ENCODE measurements at regions not wholly inside any gene's neighbourhood (a gene's known extent, or its start where the extent isn't known, plus 50 kb on each side); places are given as distances from the start of the nearest gene placed in this dataset.

- no peaks in the 10 kb centered on the region for H3K27me3 ChIP-seq
- no peaks in the 10 kb centered on the region for H3K9me3 ChIP-seq
- no peak overlapping the region for H3K27ac ChIP-seq
- H3K36me3 ChIP-seq: no peaks in the 10 kb centered on the region
- TF ChIP-seq POLR2A (IDR thresholded peaks at IDR 0.05) (no peak), CTCF (IDR thresholded peaks at IDR 0.05) (no peak), POLR2AphosphoS5 (IDR thresholded peaks at IDR 0.05; ENCODE audit: insufficient read depth in 1 of 2, low read depth in 1 of 2) (no peak)
- no peak overlapping the region for H3K4me3 ChIP-seq
- DNase-seq (ENCODE audit: extremely low spot score in 2 of 2): no peak
- no peaks in the 10 kb centered on the region for H3K4me1 ChIP-seq
- intact Hi-C loops (cut with DNase I): no loop called here
Observed at GRCh38 chr10:58942724-58943123, 233.7 kb upstream of the PHYHIPL start.

- no peak overlapping the region for H3K27ac ChIP-seq
- no peaks in the 10 kb centered on the region for H3K36me3 ChIP-seq
- TF ChIP-seq CTCF (IDR thresholded peaks at IDR 0.05): no peak
- no peak for TF ChIP-seq POLR2A (IDR thresholded peaks at IDR 0.05)
- no peak for TF ChIP-seq POLR2AphosphoS5 (IDR thresholded peaks at IDR 0.05; ENCODE audit: insufficient read depth in 1 of 2, low read depth in 1 of 2)
Observed at GRCh38 chr10:58943256-58943890, 233.1 kb upstream of the PHYHIPL start.

GRCh38 chr10:58943960-58944359, 232.5 kb upstream of the PHYHIPL start:
- H3K36me3 ChIP-seq: no peaks in the 10 kb centered on the region
- DNase-seq (ENCODE audit: extremely low spot score in 2 of 2): no peak
- no peaks in the 10 kb centered on the region for H3K9me3 ChIP-seq
- no peak overlapping the region for H3K4me3 ChIP-seq
- TF ChIP-seq POLR2AphosphoS5 (IDR thresholded peaks at IDR 0.05; ENCODE audit: insufficient read depth in 1 of 2, low read depth in 1 of 2) (no peak), POLR2A (IDR thresholded peaks at IDR 0.05) (no peak), CTCF (IDR thresholded peaks at IDR 0.05) (no peak)
- no peaks in the 10 kb centered on the region for H3K4me1 ChIP-seq
- H3K27ac ChIP-seq: no peak overlapping the region
- intact Hi-C loops (cut with DNase I): no loop called here
- no peaks in the 10 kb centered on the region for H3K27me3 ChIP-seq

More at GRCh38 chr10:58943256-58943890, 233.1 kb upstream of the PHYHIPL start:
- Histone ChIP-seq H3K9me3 (no peaks in the 10 kb centered on the region), H3K4me3 (no peak overlapping the region), H3K4me1 (no peaks in the 10 kb centered on the region), H3K27me3 (no peaks in the 10 kb centered on the region)
- intact Hi-C loops (cut with DNase I): no loop called here
- no peak for DNase-seq (ENCODE audit: extremely low spot score in 2 of 2)

- H3K4me3 ChIP-seq: no peak overlapping the region
- no peak for DNase-seq (ENCODE audit: extremely low spot score in 2 of 2)
- TF ChIP-seq CTCF (IDR thresholded peaks at IDR 0.05) (no peak), POLR2AphosphoS5 (IDR thresholded peaks at IDR 0.05; ENCODE audit: insufficient read depth in 1 of 2, low read depth in 1 of 2) (no peak)
- H3K27me3 ChIP-seq: no peaks in the 10 kb centered on the region
- H3K9me3 ChIP-seq: no peaks in the 10 kb centered on the region
- intact Hi-C loops (cut with DNase I): no loop called here
- H3K27ac ChIP-seq: no peak overlapping the region
- no peaks in the 10 kb centered on the region for H3K36me3 ChIP-seq
- no peaks in the 10 kb centered on the region for H3K4me1 ChIP-seq
Observed at GRCh38 chr10:58948303-58948702, 228.1 kb upstream of the PHYHIPL start.

GRCh38 chr10:58950618-58951017, 225.8 kb upstream of the PHYHIPL start:
- Histone ChIP-seq H3K27me3 (no peaks in the 10 kb centered on the region), H3K36me3 (no peaks in the 10 kb centered on the region), H3K4me1 (no peaks in the 10 kb centered on the region), H3K4me3 (no peak overlapping the region), H3K27ac (peak overlapping the region; percentile 12), H3K9me3 (no peaks in the 10 kb centered on the region)
- intact Hi-C loops (cut with DNase I): no loop called here
- no peak for DNase-seq (ENCODE audit: extremely low spot score in 2 of 2)
- TF ChIP-seq POLR2A (IDR thresholded peaks at IDR 0.05) (no peak), CTCF (IDR thresholded peaks at IDR 0.05) (no peak), POLR2AphosphoS5 (IDR thresholded peaks at IDR 0.05; ENCODE audit: insufficient read depth in 1 of 2, low read depth in 1 of 2) (no peak)
